Ovary (tissue), 3 donors: ENCODE measurements at regions not wholly inside any gene's neighbourhood (a gene's known extent, or its start where the extent isn't known, plus 50 kb on each side); places are given as distances from the start of the nearest gene placed in this dataset.

ENCODE experiments used
- EP300 ChIP-seq: sonication (generic); formaldehyde crosslinking; IDR thresholded peaks from one replicate; pipeline ENCODE4 v1.6.1; 2017; ENCODE audit warnings: antibody characterized with exemption
- POLR2A ChIP-seq: fragments of 450-650 bp; IDR thresholded peaks from one replicate; pipeline ENCODE4 v1.6.1; 2017; ENCODE audit warnings: antibody characterized with exemption, mild to moderate bottlenecking, moderate library complexity
- TF ChIP-seq, protein P1 (sequence below), 3 donors: fragments of 450-650 bp in 2 of 3; fragments of 200-600 bp in 1 of 3; IDR thresholded peaks; one replicate each; pipeline versions ENCODE4 v1.5.1 to v1.8.0; 2016 to 2022; ENCODE audit warnings: antibody characterized with exemption in 3 of 3, mild to moderate bottlenecking in 1 of 3
- donor health status: DM: no; HTN: no; CAD: no.

DNA sequence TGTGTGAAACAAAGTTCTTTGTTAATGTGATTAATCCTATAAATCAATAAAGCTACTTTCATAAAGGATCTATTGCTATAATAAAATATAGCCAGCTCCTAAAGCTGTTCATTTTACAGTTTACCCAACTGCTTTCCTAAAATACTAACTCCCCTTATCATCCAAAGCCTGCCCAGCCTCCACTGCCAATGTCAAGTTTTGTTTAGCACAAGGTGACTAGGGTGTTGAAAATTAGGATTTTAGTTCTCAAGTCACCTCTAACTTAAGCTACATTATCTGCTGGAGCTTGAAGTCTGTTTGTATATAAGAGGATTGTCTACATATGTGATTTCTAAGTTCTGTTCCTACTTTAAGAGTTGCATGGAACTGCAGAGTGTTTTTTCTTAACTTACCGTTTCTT is 86.3 kb downstream of the CCER1 start:
- TF ChIP-seq, protein P1, sequence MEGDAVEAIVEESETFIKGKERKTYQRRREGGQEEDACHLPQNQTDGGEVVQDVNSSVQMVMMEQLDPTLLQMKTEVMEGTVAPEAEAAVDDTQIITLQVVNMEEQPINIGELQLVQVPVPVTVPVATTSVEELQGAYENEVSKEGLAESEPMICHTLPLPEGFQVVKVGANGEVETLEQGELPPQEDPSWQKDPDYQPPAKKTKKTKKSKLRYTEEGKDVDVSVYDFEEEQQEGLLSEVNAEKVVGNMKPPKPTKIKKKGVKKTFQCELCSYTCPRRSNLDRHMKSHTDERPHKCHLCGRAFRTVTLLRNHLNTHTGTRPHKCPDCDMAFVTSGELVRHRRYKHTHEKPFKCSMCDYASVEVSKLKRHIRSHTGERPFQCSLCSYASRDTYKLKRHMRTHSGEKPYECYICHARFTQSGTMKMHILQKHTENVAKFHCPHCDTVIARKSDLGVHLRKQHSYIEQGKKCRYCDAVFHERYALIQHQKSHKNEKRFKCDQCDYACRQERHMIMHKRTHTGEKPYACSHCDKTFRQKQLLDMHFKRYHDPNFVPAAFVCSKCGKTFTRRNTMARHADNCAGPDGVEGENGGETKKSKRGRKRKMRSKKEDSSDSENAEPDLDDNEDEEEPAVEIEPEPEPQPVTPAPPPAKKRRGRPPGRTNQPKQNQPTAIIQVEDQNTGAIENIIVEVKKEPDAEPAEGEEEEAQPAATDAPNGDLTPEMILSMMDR (IDR thresholded peaks at IDR 0.05): no peak
- TF ChIP-seq POLR2A (no peak), EP300 (no peak)
